ENCODE measurements at regions not wholly inside any gene's neighbourhood (a gene's known extent, or its start where the extent isn't known, plus 50 kb on each side); places are given as distances from the start of the nearest gene placed in this dataset.

DNA sequence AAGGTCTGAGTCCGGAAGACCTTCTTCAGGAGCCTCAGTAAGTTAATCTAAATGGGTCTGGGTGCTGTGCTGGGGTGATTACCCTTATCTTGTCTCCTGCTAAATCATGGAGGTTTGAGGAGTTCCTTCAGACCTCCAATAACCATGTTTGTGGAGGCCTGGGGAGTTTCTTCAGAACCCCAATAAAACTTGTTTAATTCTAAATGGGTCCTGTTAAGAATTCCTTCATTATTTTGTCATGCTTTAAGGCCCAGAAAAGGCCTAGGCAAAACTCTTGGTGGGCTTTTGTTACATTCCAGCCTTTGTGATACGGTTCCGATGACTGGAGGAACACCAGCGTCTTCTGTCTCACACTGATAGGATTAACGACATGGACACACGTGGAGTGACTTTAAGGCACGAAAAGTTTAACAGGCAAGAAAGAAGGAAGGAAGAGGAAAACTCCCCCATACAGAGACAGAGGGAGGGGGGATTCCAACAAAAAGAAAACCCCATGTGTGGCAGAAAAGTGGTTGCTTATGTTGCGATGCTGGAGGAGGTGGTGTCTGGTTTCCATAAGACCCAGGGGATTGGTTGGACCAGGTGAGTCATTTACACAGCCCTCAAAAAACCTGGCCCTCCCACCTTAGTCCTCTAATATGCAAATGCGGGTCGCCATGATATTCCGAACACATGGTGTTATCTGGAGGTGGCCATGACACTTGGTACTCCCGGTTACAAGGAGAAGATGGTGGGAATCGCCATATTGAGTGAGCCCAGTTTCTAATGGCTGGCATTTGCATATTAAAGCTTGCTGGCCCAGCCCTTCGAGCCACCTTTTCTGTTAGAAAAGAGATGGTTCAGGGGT lies 72.6 kb upstream of the MFGE8 start:
- Histone ChIP-seq H3K4me3 (ENCODE audit: extremely low read depth in 1 of 4, insufficient read depth in 2 of 4, low read depth in 3 of 4, low read length in 4 of 4) (peak overlapping the region in 1 of 4 experiments; percentile 23; a peak in 1 of 8 replicates), H2AK5ac (ENCODE audit: low read depth, low read length) (peak overlapping the region; percentile 68; the same call in 1 of the 2 replicates), H3K56ac (replicated peaks; ENCODE audit: insufficient read length, low read depth, low read length) (no peak overlapping the region), H3K18ac (ENCODE audit: extremely low read depth, low read length) (peak overlapping the region; percentile 96), H4K20me1 (replicated peaks in 1 of 2; ENCODE audit: control insufficient read depth in 1 of 2, insufficient read depth in 2 of 2, low read length in 2 of 2) (no peaks in the 10 kb centered on the region), H3K14ac (ENCODE audit: insufficient read length) (no peak overlapping the region), H3K27ac (ENCODE audit: low read depth, low read length) (peak overlapping the region; percentile 80), H3K4ac (replicated peaks; ENCODE audit: insufficient read length, low read depth, low read length) (no peak overlapping the region), H2BK120ac (replicated peaks; ENCODE audit: low read depth, low read length) (peak overlapping the region; percentile 79), H3K79me2 (ENCODE audit: control insufficient read depth in 1 of 2, insufficient read depth in 2 of 2, low read length in 2 of 2) (no peaks in the 10 kb centered on the region), H2BK12ac (ENCODE audit: low read depth, low read length) (peak overlapping the region; percentile 88; the same call in 1 of the 2 replicates), H2BK15ac (ENCODE audit: low read length) (no peak overlapping the region), H3K23me2 (ENCODE audit: low read depth, low read length) (peaks cover 5% of the 10 kb centered on the region), H3K9ac (replicated peaks in 1 of 4; ENCODE audit: extremely low read depth in 1 of 4, low read depth in 3 of 4, low read length in 3 of 4) (peak overlapping the region in 1 of 4 experiments; percentile 44; a peak in 1 of 7 replicates), H2BK20ac (ENCODE audit: low read length) (peak overlapping the region; percentile 94; the same call in 1 of the 2 replicates), H4K91ac (replicated peaks; ENCODE audit: insufficient read length, low read length) (peak overlapping the region; percentile 94), H3K4me2 (ENCODE audit: insufficient read depth in 1 of 2, low read depth in 2 of 2, low read length in 2 of 2) (peak overlapping the region; percentile 25 to 53; a peak in 3 of 4 replicates), H3K79me1 (ENCODE audit: low read depth, low read length) (no peaks in the 10 kb centered on the region), H3K4me1 (replicated peaks in 1 of 4; ENCODE audit: control insufficient read depth in 3 of 4, insufficient read depth in 4 of 4, low read length in 3 of 4) (peaks cover 11 to 34% (median 21%) of the 10 kb centered on the region in 4 experiments), H2BK5ac (ENCODE audit: low read depth, low read length) (peak overlapping the region; percentile 98), H3K9me3 (ENCODE audit: insufficient read depth in 2 of 2, low read depth in 1 of 2, low read length in 1 of 2) (peaks cover 2 to 5% of the 10 kb centered on the region in 2 experiments; a peak in 1 of 4 replicates), H3K27me3 (replicated peaks in 1 of 4; ENCODE audit: control insufficient read depth in 3 of 4, extremely low read depth in 1 of 4, insufficient read depth in 3 of 4, low read length in 3 of 4) (no peaks in the 10 kb centered on the region), H3K23ac (ENCODE audit: insufficient read length) (no peak overlapping the region), H4K5ac (ENCODE audit: insufficient read length, low read depth, low read length) (peak overlapping the region; percentile 65), H2AFZ (ENCODE audit: low read length) (no peak overlapping the region), H4K8ac (ENCODE audit: extremely low read depth, insufficient read depth, low read length) (no peak overlapping the region), H3K36me3 (ENCODE audit: control insufficient read depth in 2 of 4, insufficient read depth in 4 of 4, low read length in 3 of 4) (no peaks in the 10 kb centered on the region)
- DNase-seq (ENCODE audit: low read depth in 1 of 2, low spot score in 2 of 2): peak in 1 of 2 experiments; percentile 64
- CTCF ChIA-PET (ENCODE audit: partially characterized antibody): interaction anchor here (0.7 to 3.5 kb wide), 9 partner anchors 8 to 81 kb away, joined by 3 to 13 read pairs (median 3); no protein-coding TSS in a partner anchor
- peak; percentile 48 for FAIRE-seq
- 31% methylated on average over 14 of the region's 14 CpGs; no CpG with 5 or more reads in 1 of the 2 experiments for WGBS, 2 experiments (ENCODE audit: extremely low coverage in 1 of 2, insufficient coverage in 1 of 2, insufficient read length in 1 of 2, insufficient replicate concordance in 2 of 2, low coverage in 1 of 2, low lambda C conversion rate in 2 of 2, missing lambda C conversion rate in 1 of 2)
- POLR2A ChIA-PET (ENCODE audit: partially characterized antibody): interaction anchor here (0.8 to 11.2 kb wide), 16 partner anchors 8 to 164 kb away, joined by 3 to 145 read pairs (median 4); partner anchors contain the start of genes HAPLN3 and MFGE8
- TF ChIP-seq POU5F1 (IDR thresholded peaks at IDR 0.05; ENCODE audit: low read depth, low read length): 0 out of 2 replicates have a peak, but pooled peaks have one; percentile 31
- peak; percentile 21; the same call in 1 of the 2 replicates for TF ChIP-seq TBP (IDR thresholded peaks at IDR 0.05; ENCODE audit: low read depth, low read length)
- peak; percentile 95 for TF ChIP-seq MAX (IDR thresholded peaks at IDR 0.05)
- TF ChIP-seq SUZ12 (IDR thresholded peaks at IDR 0.05; ENCODE audit: low read length): no peak
- TF ChIP-seq E2F6 (IDR thresholded peaks at IDR 0.05): peak; percentile 85
- TF ChIP-seq KDM1A (IDR thresholded peaks at IDR 0.05; ENCODE audit: borderline replicate concordance, low read length): no peak
- TF ChIP-seq JUND (IDR thresholded peaks at IDR 0.05; ENCODE audit: low read length): peak; percentile 53; the same call in 1 of the 2 replicates
- TF ChIP-seq SP1 (IDR thresholded peaks at IDR 0.05; ENCODE audit: low read depth, low read length): 0 out of 2 replicates have a peak, but pooled peaks have one; percentile 57
- TF ChIP-seq HDAC2 (IDR thresholded peaks at IDR 0.05; ENCODE audit: borderline replicate concordance in 1 of 2, low read depth in 2 of 2, low read length in 2 of 2): 0 out of 4 replicates have a peak, but pooled peaks of 1 of the 2 experiments have one; percentile 33
- no peak for TF ChIP-seq CHD1 (IDR thresholded peaks at IDR 0.05; ENCODE audit: low read depth, low read length)

Data from H1 (cell line).